GM23338 (cell line): ENCODE measurements at regions not wholly inside any gene's neighbourhood (a gene's known extent, or its start where the extent isn't known, plus 50 kb on each side); places are given as distances from the start of the nearest gene placed in this dataset.

ENCODE experiments used
- ATAC-seq: fragments of 200-7000 bp; cut with Tn5 transposase; 3 replicates; pipeline ENCODE4 v1.9.1; 2020
- DNase-seq: peaks from one replicate; pipeline ENCODE4 v3.0.0-alpha.2; 2015; ENCODE audit warnings: low spot score
- H2AFZ ChIP-seq: fragments of 200-600 bp; sonication (generic); 2 replicates; pipeline ENCODE4 v1.8.0; 2016; ENCODE audit warnings: antibody characterized with exemption, mild to moderate bottlenecking, moderate library complexity
- H3F3A ChIP-seq: fragments of 200-600 bp; sonication (generic); replicated peaks from 2 replicates; pipeline ENCODE4 v1.8.0; 2017; ENCODE audit warnings: antibody characterized with exemption, mixed run types, low read depth
- H3K27ac ChIP-seq: fragments of 200-600 bp; sonication (generic); 2 replicates; pipeline ENCODE4 v1.6.1; 2016; ENCODE audit warnings: low read depth
- H3K27me3 ChIP-seq: fragments of 200-600 bp; sonication (generic); 2 replicates; pipeline ENCODE4 v1.8.0; 2016; ENCODE audit warnings: mild to moderate bottlenecking, mixed run types, moderate library complexity; ENCODE audit not compliant: insufficient read depth
- H3K36me3 ChIP-seq: fragments of 200-600 bp; sonication (generic); 2 replicates; pipeline ENCODE4 v1.8.0; 2016; ENCODE audit warnings: mild to moderate bottlenecking; ENCODE audit not compliant: insufficient read depth
- H3K4me1 ChIP-seq: fragments of 200-600 bp; sonication (generic); 2 replicates; pipeline ENCODE4 v1.8.0; 2016; ENCODE audit warnings: mild to moderate bottlenecking, moderate library complexity; ENCODE audit not compliant: insufficient read depth
- H3K4me2 ChIP-seq: fragments of 200-600 bp; sonication (generic); 2 replicates; pipeline ENCODE4 v1.7.1; 2017; ENCODE audit warnings: mixed run types
- H3K4me3 ChIP-seq: fragments of 200-600 bp; sonication (generic); 2 replicates; pipeline ENCODE4 v1.6.1; 2016; ENCODE audit warnings: mixed run types
- H3K79me2 ChIP-seq: fragments of 200-600 bp; sonication (generic); replicated peaks from 2 replicates; pipeline ENCODE4 v1.8.0; 2017; ENCODE audit warnings: mild to moderate bottlenecking; ENCODE audit not compliant: insufficient read depth
- H3K9me2 ChIP-seq: fragments of 200-600 bp; sonication (generic); 2 replicates; pipeline ENCODE4 v1.8.0; 2017; ENCODE audit not compliant: insufficient read depth
- H4K20me1 ChIP-seq: fragments of 200-600 bp; sonication (generic); replicated peaks from 2 replicates; pipeline ENCODE4 v1.8.0; 2017; ENCODE audit warnings: mild to moderate bottlenecking; ENCODE audit not compliant: insufficient read depth
- H3K27ac Mint-ChIP-seq: 2 replicates; pipeline ENCODE4 v1.8.0; 2020; ENCODE audit warnings: inconsistent platforms, mild to moderate bottlenecking, moderate library complexity, mixed read lengths
- H3K27me3 Mint-ChIP-seq: 3 replicates; pipeline ENCODE4 v1.8.0; 2022; ENCODE audit warnings: low read depth, mild to moderate bottlenecking, moderate library complexity, mixed read lengths, inconsistent platforms; ENCODE audit not compliant: insufficient read depth, poor library complexity
- H3K36me3 Mint-ChIP-seq: 3 replicates; pipeline ENCODE4 v1.8.0; 2021; ENCODE audit warnings: low read depth, mild to moderate bottlenecking, inconsistent platforms, moderate library complexity, mixed read lengths
- H3K4me1 Mint-ChIP-seq: 3 replicates; pipeline ENCODE4 v1.8.0; 2020; ENCODE audit warnings: mild to moderate bottlenecking, inconsistent platforms, mixed read lengths
- H3K4me3 Mint-ChIP-seq: 3 replicates; pipeline ENCODE4 v1.8.0; 2021; ENCODE audit warnings: moderate library complexity, mild to moderate bottlenecking, inconsistent platforms, mixed read lengths
- H3K9me3 Mint-ChIP-seq: 3 replicates; pipeline ENCODE4 v1.8.0; 2020; ENCODE audit warnings: moderate library complexity, mild to moderate bottlenecking, inconsistent platforms, mixed read lengths
- CREB1 ChIP-seq: fragments of 250-450 bp; sonication (Bioruptor Pico); IDR thresholded peaks from 2 replicates; pipeline ENCODE4 v1.5.0; 2020; ENCODE audit warnings: low read depth, mild to moderate bottlenecking, moderate library complexity
- EZH2phosphoT487 ChIP-seq: fragments of 200-600 bp; sonication (generic); IDR thresholded peaks from one replicate; pipeline ENCODE4 v1.8.1; 2018; ENCODE audit warnings: antibody characterized with exemption; ENCODE audit not compliant: unreplicated experiment
- JUNB ChIP-seq: IDR thresholded peaks from one replicate; pipeline ENCODE4 v1.6.1; 2016; ENCODE audit warnings: antibody characterized with exemption; ENCODE audit not compliant: unreplicated experiment
- NANOG ChIP-seq: IDR thresholded peaks from 2 replicates; pipeline ENCODE4 v1.6.1; 2016; ENCODE audit warnings: antibody characterized with exemption, borderline replicate concordance
- POLR2AphosphoS5 ChIP-seq: IDR thresholded peaks from 2 replicates; pipeline ENCODE4 v1.6.1; 2016; ENCODE audit warnings: antibody characterized with exemption, low read depth
- ZNF114 ChIP-seq: fragments of 250-450 bp; sonication (Bioruptor Pico); IDR thresholded peaks from 2 replicates; pipeline ENCODE4 v1.5.0; 2020; ENCODE audit warnings: mild to moderate bottlenecking, moderate library complexity
- TF ChIP-seq, protein P1 (sequence below): IDR thresholded peaks from 2 replicates; pipeline ENCODE4 v1.6.1; 2016; ENCODE audit warnings: antibody characterized with exemption
- TF ChIP-seq, protein P2 (sequence below): IDR thresholded peaks from one replicate; pipeline ENCODE4 v1.6.1; 2018; ENCODE audit warnings: antibody characterized with exemption; ENCODE audit not compliant: unreplicated experiment
- TF ChIP-seq, protein P3 (sequence below), 2 experiments: fragments of 200-600 bp in 1 of 2; sonication (generic) in 1 of 2; conservative IDR thresholded peaks; 2 replicates each; pipeline versions ENCODE4 v1.5.1 to v1.6.1; 2016 to 2017; ENCODE audit warnings: antibody characterized with exemption in 2 of 2, low read depth in 2 of 2, mild to moderate bottlenecking in 2 of 2, moderate library complexity in 1 of 2

DNA sequence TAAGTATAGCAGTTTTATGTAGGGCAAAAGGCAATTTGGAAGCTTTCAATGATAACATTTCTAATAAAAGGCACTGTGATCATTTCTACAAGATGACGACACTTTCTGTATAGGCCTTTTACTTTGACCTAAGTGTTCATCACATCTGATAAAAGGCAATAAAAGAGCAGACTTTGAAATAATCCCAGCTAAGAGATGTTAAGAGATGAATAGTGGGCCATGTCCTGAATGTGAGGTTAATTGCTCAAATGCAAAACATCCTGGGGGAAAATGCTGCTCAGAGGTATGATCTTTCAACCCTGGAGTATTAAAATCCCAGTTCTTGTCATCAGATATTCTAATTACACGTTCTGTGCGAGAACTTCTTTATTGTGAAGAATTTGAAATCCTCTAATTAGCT lies 677.6 kb downstream of the SOCS6 start:
- ATAC-seq, result no peak
- Mint-ChIP-seq H3K27ac (no peak overlapping the region), H3K27me3 (peaks cover 2% of the 10 kb centered on the region), H3K4me1 (no peaks in the 10 kb centered on the region), H3K4me3 (no peak overlapping the region), H3K36me3 (peaks cover 32% of the 10 kb centered on the region), H3K9me3 (peaks cover 96% of the 10 kb centered on the region)
- H3K36me3 ChIP-seq, result 0 out of 2 replicates have a peak, but pooled peaks cover 6% of the 10 kb centered on the region
- H3K4me3 ChIP-seq, result no peak overlapping the region
- H4K20me1 ChIP-seq, result no peaks in the 10 kb centered on the region
- no peaks in the 10 kb centered on the region for H3K4me1 ChIP-seq
- no peak for DNase-seq
- H3K9me2 ChIP-seq, result no peaks in the 10 kb centered on the region
- no peaks in the 10 kb centered on the region for H3F3A ChIP-seq
- no peak overlapping the region for H2AFZ ChIP-seq
- H3K79me2 ChIP-seq, result no peaks in the 10 kb centered on the region
- H3K4me2 ChIP-seq, result no peak overlapping the region
- H3K27me3 ChIP-seq, result no peaks in the 10 kb centered on the region
- H3K27ac ChIP-seq, result no peak overlapping the region
- no peak for TF ChIP-seq POLR2AphosphoS5
- TF ChIP-seq, protein P1, sequence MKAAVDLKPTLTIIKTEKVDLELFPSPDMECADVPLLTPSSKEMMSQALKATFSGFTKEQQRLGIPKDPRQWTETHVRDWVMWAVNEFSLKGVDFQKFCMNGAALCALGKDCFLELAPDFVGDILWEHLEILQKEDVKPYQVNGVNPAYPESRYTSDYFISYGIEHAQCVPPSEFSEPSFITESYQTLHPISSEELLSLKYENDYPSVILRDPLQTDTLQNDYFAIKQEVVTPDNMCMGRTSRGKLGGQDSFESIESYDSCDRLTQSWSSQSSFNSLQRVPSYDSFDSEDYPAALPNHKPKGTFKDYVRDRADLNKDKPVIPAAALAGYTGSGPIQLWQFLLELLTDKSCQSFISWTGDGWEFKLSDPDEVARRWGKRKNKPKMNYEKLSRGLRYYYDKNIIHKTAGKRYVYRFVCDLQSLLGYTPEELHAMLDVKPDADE, result no peak
- no peak for TF ChIP-seq EZH2phosphoT487
- no peak for TF ChIP-seq ZNF114
- TF ChIP-seq JUNB, result no peak
- TF ChIP-seq, protein P2, sequence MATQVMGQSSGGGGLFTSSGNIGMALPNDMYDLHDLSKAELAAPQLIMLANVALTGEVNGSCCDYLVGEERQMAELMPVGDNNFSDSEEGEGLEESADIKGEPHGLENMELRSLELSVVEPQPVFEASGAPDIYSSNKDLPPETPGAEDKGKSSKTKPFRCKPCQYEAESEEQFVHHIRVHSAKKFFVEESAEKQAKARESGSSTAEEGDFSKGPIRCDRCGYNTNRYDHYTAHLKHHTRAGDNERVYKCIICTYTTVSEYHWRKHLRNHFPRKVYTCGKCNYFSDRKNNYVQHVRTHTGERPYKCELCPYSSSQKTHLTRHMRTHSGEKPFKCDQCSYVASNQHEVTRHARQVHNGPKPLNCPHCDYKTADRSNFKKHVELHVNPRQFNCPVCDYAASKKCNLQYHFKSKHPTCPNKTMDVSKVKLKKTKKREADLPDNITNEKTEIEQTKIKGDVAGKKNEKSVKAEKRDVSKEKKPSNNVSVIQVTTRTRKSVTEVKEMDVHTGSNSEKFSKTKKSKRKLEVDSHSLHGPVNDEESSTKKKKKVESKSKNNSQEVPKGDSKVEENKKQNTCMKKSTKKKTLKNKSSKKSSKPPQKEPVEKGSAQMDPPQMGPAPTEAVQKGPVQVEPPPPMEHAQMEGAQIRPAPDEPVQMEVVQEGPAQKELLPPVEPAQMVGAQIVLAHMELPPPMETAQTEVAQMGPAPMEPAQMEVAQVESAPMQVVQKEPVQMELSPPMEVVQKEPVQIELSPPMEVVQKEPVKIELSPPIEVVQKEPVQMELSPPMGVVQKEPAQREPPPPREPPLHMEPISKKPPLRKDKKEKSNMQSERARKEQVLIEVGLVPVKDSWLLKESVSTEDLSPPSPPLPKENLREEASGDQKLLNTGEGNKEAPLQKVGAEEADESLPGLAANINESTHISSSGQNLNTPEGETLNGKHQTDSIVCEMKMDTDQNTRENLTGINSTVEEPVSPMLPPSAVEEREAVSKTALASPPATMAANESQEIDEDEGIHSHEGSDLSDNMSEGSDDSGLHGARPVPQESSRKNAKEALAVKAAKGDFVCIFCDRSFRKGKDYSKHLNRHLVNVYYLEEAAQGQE, result no peak
- TF ChIP-seq, protein P3, sequence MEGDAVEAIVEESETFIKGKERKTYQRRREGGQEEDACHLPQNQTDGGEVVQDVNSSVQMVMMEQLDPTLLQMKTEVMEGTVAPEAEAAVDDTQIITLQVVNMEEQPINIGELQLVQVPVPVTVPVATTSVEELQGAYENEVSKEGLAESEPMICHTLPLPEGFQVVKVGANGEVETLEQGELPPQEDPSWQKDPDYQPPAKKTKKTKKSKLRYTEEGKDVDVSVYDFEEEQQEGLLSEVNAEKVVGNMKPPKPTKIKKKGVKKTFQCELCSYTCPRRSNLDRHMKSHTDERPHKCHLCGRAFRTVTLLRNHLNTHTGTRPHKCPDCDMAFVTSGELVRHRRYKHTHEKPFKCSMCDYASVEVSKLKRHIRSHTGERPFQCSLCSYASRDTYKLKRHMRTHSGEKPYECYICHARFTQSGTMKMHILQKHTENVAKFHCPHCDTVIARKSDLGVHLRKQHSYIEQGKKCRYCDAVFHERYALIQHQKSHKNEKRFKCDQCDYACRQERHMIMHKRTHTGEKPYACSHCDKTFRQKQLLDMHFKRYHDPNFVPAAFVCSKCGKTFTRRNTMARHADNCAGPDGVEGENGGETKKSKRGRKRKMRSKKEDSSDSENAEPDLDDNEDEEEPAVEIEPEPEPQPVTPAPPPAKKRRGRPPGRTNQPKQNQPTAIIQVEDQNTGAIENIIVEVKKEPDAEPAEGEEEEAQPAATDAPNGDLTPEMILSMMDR (conservative IDR thresholded peaks at IDR 0.05; ENCODE audit: low read depth in 2 of 2), result no peak
- TF ChIP-seq NANOG, result no peak

DNA sequence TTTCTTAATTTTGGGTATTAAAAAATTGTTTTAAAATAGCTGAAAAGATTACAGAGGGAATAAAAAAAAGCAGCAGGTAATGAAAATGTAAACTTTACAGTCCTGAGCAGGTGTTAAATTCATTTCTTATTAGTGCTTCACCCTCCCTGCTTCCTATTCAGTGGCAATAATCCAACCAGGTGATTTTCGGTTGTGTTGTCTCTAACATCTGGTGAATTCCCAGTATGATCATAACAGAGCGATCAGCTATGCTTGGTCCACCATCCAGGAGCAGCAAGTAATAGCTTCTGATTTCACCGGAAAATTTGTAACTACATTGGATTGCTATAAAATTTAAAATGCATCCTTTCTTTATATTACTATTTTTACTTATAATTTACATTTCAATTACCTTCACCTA lies 673.1 kb downstream of the SOCS6 start:
- peaks cover 89% of the 10 kb centered on the region for H3K9me3 Mint-ChIP-seq
- no peaks in the 10 kb centered on the region for H3K36me3 ChIP-seq
- TF ChIP-seq JUNB, result no peak
- no peak for TF ChIP-seq CREB1 (CRISPR knock-in tag)
- TF ChIP-seq, protein P1, result no peak

More for the DNA sequence above, 673.1 kb downstream of the SOCS6 start:
- Histone ChIP-seq H3F3A (no peaks in the 10 kb centered on the region), H3K27ac (no peak overlapping the region), H3K79me2 (no peaks in the 10 kb centered on the region), H3K27me3 (no peaks in the 10 kb centered on the region), H3K4me1 (no peaks in the 10 kb centered on the region), H3K4me3 (no peak overlapping the region), H3K9me2 (no peaks in the 10 kb centered on the region), H4K20me1 (no peaks in the 10 kb centered on the region), H2AFZ (no peak overlapping the region), H3K4me2 (no peak overlapping the region)
- ATAC-seq, result no peak
- DNase-seq, result no peak
- no peak overlapping the region for H3K4me3 Mint-ChIP-seq
- H3K27me3 Mint-ChIP-seq, result peaks cover 2% of the 10 kb centered on the region
- peaks cover 28% of the 10 kb centered on the region for H3K36me3 Mint-ChIP-seq
- no peak overlapping the region for H3K27ac Mint-ChIP-seq
- H3K4me1 Mint-ChIP-seq, result no peaks in the 10 kb centered on the region
